ENCODE measurements at regions not wholly inside any gene's neighbourhood (a gene's known extent, or its start where the extent isn't known, plus 50 kb on each side); places are given as distances from the start of the nearest gene placed in this dataset.
A peak's percentile ranks its signal among the peaks of the same experiment; 100 is the strongest.

DNA sequence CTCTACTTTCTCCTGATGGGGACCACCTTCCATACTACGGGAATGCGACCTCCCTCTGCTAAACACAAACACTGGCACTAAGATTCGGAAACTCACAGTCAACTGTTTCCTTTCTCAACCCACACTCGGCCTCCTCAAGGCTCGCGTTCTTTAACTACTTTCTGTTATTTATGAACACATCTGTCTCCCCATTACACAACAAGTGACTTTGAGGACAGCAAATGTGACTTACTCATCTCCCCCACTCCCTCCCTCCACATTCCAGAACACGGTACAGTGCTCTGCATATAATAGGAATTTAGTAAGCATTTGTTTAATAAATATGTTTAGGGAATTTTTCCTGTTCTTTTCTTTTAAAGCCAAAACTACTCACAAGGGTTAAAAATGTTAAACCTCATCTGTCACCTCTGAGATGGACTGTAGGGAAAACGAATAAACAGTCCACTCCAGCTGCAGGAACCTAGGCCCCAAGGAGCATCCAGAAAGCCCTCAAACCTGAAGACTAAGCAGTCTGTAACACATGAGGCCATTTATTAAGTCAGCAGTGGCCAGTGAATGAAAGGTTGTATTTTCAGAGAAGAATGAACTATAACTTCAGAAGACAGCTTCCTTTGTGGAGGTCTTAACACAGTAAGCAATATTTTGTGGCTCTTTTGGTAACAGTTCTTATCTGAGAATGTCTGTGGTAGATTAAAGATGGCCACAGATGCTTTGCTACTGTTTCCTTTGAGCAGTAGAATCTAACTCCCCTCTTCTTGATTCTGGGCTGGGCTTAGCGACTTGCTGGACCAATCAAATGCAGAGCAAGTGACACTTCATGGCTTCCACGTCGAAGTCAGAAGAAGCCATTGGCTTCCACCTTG, 209.6 kb upstream of the DTNBP1 start:
- DNase-seq, result peak; percentile 76

DNA sequence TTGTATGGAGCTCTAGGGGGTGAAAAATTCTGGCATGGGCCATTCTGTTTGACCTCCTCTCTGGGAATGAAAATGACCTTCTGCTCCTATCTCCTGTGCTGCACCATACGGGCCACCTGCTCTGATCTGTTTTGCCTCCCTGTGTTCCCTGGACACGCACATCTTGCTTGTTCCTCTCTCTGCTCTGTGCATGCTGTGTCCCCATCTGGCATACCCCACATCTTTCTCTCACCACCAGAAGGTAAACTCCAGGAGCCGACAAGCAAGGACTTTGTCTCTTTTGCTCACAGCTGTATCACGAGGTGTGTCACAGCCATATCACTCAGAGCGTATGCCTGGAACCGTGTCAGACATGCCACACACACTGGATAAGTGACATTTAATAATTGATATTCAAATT, 208.4 kb upstream of the DTNBP1 start:
- DNase-seq, result no peak

DNA sequence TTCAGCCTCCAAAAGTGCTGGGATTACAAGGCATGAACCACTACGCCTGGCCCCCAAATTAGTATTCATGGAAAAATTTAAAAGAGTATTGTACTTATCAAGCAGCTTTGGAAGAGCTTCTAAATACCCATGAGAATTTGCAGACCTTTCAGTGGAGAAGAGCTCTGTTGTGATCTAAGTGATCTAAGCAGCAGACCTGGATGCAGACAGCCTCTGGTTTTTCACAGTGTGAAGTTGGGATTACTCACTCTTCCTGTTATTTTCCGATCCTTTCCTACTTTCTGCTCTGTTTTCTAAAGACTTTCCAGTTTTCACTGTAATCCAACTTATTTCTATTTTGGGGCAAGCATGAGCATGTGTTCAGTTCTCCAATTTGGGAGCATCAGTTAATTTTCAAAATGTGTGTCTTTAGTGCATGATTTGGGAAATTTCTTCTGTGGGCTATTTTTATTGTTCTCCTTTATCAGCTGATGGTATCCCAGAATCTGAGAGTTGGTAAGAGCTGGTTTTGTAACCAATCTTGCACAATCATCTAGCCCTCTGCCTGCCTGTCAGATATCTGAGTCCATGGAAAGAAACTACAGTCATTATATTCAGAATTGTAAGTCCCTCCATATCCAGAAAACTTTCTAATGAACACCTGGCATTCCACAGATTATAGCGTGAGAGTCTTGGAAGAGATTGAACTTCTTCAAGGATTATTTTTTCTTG, 207.7 kb upstream of the DTNBP1 start:
- DNase-seq, result peak; percentile 81

DNA sequence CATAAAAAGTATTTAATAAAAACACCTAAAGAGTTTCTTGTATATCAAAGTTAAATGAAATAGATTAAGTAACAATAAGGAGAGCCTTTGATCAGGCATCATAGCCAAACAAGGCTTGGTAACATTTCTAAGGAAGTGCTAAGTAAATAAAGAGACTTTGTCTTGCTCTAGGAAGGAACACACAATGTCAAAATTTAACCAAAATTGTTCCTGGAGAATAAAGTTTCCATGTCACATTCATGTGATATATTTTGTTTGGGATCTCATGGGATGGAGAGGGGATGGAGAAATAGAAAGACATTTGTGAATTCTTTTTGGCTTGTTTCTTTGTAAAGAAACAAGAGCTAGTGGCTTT, 201.9 kb upstream of the DTNBP1 start:
- no peak for DNase-seq

DNA sequence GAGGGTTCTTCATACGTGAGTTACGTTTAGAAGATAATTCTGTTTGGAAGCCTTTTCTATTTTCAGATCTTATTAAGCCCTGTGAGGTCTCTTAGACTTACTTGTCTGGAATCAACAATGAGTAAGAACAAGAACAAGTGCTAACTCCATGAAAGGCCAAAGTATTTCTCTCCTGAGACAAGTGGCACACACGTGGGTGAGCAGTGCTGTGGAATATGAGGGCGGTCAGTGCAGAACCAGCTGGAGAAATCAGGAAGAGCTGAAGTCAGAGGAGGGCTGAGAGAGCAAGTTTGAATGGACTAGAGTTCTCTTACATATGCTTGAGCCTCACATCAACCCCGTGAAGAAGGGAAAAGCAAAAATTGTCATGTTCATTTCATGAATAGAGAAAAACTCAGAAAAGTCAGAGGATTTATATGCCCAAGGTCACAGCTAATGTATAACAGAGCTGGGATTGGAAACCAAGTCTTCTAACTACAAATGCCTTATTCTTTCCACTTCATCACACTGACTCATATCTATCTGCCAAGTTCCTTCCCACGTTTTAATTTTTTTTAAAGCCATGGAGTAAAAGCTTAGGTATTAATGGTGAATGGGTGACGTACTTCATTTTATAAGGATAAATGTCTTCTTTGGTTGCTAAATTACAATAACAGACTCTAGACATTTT, 201.3 kb upstream of the DTNBP1 start:
- no peak for DNase-seq

DNA sequence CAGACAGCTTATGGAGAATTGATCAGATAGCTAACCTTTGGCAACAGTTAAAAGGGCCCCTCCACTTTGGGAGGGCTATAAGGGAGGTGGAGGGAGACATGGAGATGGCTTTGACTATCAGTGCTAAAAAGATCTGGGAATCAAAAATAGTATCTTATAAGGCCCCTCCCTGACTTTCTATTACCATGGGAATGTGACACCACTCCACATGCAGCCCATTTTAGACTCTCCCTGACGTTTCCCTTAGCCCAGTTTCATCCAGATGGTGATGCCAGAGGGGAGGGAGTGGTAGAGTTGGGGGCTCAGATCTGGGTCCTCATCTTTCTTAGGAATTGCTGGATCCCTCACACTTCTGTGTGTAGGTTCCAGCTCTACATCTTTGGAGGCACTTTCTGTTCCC, 200.0 kb upstream of the DTNBP1 start:
- no peak for DNase-seq

DNA sequence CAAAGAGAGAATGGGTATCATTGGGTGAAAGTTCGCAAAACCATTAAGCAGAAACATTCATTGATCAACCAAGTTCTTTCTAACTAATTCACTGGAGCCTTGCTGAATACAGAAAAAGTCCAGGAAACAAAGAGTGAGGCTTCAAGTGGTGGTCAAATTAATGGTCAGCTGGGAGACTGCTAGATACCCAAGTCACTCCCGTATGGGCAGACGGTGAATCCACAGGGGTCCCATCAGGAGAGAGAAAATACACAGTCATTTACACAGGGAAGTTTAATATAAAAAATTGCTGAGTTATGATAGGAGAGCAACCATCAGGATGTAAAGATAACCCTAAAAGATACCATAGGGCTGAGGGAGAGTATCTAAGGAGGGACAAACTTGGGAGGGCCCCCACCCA, 198.7 kb upstream of the DTNBP1 start:
- DNase-seq, result no peak

DNA sequence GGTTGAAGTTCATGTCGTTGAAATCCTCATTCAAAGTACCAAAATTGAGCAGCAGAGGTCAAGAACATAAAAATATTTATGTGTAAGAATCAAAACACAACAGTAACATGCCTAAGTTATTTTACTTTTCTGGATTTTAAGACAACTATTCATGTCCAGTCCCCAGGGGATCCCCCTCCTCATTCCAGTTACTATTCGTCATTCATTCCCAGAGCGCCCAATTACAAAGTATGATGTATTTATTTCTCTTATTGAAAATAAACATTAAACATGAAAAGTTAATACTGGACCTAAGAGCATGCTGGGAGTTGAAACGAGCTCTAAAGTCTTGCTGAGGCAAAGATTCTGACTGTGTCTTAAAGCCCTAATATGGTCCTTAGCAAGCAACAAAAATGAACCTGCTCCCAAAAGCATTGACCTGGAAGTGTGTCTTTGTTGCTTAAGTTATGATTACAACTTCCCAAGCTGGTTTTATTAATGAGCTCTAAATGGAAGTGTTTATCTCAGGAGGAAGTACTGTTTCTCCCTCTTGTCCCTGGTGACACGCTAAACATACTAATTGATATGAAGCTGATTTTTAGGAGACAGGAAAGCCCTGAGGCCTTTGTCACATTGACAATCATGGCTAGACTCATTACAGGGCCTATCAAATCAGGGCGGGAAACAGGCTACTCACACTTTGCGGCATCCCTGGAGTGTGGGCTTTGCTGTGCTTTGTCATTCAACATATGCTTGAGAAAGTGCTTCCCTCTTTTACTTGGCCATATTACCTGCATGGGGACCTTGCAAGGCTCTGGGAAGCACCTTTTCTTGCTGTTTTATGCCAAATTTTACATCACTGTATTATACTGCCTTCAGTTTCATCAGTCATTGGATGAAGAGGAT, 192.2 kb upstream of the DTNBP1 start:
- no peak for DNase-seq

DNA sequence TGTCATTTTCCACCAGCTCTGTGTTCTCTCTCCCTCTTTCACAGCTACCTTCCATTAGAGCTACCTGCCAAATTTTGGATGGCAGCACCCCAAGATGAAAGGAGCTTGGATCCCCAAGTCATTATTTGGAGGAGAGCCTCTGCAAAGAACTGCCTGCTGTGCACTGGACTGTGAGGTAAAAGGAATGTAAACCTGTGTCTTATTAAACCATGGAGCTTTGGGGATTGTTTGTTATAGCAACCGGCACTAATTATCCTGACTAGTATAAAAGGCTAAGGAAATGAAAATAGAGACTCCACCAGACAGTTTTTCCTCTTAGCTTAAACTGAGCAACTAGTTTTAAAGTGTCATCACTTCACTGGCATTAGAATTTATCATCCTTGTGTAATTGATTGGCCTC, 191.6 kb upstream of the DTNBP1 start:
- DNase-seq, result no peak

DNA sequence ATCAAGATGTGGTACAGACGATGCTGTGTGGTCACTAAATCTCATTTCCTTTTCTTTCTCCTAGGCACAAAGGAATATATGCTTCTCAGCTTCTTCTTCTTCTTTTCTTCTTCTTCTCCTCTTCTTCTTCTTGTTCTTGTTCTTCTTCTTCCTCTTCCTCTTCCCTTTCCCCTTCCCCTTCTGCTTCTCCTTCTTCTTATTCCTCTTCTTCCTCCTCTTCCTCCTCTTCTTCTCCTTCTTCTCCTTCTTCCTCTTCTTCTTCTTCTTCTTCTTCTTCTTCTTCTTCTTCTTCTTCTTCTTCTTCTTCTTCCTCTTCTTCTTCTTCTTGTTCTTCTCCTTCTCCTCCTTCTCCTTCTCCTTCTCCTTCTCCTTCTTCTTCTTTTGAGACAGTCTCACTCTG, 190.4 kb upstream of the DTNBP1 start:
- no peak for DNase-seq

DNA sequence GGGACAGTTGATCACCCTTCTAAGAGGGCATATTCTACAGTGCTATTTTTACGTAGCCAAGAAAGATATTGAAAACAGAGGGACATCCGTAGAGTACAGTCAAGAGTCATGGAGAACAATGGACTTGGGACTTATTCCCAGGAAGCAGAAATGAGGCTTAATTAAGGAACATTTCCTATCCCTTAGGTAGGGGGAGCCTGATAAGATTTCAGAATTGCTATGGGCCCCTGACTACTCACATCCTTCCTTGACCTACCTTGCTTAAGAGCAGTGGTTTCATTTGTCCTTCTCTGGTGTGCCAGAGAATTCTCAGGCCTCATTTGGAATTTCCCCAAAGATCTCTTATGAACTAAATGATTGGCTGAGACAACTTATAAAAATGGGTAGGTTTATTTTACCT, 189.5 kb upstream of the DTNBP1 start:
- no peak for DNase-seq

DNA sequence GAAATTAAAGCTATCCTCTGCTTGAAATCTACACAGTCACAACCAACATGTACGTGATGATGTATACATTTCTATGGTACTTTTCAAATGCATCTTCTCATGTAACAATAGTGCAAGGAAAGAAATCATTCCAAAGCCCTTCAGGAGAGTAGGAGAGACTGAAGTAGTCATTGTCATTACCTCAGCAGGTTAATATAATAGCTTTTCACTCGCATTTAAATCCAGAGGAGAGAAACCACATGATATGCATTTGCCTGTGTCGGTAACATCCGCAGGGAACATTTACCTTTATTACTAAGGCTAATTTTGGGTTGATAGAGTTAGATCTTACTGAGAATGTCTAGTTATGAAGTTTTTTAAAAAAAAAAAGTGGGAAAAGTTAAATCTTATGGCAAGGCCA, 186.6 kb upstream of the DTNBP1 start:
- no peak for DNase-seq

DNA sequence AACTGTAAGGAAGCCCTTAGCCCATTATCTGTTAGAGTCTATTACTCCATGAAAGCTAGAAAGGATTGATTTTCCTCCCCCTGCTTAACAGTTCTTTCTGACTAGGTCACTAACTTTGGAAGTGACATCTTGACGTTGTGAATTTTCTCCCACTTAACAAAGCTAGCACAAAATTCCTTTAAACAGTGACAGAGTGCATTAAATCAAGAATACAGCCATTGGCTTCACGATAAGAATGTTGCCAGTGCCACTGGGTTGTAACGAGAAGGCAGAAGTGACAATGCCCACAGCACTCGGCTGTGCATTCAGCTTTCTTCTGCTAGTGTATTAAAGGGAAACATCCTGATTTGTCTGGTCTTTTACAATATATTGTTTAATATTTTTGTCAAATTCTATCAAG, 182.7 kb upstream of the DTNBP1 start:
- DNase-seq, result no peak

DNA sequence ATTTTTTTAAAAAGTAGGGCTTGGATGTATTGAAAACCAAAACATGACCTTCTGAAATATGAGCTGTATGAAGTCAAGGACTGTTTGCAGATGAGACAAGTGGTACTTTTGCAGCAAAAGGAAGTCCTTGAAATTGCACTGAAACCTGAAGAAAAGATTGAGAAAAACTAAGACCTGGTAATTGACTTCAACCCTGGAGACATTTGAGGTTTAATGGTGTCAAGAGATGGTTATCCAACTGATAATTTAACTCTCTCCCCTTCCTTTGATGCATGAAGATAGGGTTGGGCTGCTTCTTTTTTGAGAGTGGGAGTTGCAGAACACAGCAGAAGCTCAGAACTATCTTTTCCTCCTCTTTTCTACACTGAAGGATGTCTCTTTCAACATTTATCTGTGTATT, 180.9 kb upstream of the DTNBP1 start:
- DNase-seq, result no peak

DNA sequence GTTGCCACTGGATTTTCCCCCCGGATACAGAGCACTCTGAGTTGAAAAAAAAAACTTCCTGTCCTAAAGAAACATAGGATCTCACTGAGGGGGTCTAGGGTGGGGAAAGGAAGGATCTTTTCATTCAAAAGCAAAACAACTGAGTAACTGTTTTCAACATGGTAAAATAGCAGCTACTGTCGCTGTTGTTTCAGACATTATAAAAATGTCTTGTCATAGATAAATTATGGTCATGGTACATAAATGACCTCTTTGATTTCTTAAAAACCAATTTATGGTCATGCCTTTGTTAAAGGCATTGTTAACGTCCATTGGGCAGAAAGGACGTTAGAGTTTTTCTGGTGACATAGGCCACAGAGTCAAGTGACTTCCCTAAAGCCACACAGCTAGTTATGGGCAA, 180.4 kb upstream of the DTNBP1 start:
- no peak for DNase-seq

DNA sequence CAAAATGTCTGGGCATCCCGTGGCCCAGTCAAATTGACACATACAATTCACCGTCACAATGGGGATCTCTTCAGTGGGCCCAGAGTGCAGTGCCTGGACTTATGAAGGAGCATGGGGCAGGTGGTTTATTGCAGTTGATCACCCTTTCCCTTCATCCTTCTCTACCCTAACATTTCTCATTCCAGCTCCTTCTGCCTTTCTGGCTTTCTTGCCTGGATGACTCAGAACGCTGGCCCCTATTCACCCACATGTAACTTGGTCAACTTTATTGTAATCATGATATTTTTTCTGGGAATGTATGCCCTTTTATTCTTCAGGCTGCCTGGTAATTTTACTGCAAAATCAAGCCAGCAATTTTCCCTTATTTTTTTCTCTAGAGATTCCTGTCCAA, 179.9 kb upstream of the DTNBP1 start:
- no peak for DNase-seq

DNA sequence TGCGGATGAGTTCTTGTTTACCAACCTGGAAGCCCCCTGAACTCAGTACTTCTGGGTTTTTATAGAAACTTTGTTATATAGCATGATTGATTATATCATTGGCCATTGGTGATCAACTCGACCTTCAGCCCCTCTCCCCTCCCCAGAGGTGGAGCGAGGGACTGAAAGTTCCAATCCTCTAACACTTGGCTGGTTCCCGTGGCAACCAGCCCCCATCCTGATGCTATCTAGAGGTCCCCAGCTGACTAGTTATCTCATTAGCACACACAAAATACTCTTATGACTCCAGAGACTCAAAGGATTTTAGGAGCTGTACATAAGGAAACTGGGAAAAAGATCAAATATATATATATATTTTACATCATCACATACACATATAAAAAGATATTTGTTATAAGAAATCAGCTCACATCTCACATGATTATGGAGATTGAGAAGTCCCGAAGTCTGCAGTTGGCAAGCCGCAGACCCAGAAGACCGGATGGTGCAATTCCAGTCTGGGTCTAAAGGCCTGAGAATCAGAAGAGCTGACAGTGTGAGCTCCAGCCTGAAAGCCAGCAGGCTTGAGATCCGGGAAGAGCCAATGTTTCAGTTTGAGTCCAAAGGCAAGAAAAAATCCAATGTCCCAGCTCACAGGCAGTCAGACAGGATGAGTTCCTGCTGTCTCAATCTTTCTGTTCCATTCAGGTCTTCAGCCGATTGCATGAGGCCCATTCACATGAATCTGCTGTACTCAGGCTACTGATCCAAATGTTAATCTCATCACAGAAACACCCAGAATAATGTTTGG, 179.3 kb upstream of the DTNBP1 start:
- no peak for DNase-seq

DNA sequence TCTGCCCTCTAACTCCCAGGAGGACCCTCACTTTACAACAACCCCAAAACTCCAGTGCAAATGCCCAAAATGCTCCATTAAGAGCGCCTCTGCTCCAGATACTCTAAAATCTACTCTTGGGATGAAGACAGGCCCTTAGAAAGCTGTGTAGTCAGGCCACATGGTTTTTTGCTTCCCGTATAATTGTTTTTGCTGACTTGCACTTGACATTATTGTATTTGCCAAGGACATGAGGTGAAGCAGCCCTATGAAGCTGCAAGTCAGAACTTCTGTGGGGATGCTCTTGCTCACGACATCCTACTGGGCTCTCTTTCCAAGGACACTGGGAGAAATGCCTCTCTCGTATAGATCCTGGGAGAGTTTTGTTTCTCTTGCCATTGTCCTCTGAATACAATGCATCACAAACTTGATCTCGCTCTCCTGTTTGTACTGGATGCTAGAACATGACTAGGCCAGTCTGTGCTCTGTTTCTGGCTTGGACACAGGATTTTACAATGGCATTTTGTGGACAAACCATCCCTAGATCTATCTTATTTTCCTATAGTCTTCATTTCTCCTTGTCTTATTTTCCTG, 177.2 kb upstream of the DTNBP1 start:
- DNase-seq, result no peak

DNA sequence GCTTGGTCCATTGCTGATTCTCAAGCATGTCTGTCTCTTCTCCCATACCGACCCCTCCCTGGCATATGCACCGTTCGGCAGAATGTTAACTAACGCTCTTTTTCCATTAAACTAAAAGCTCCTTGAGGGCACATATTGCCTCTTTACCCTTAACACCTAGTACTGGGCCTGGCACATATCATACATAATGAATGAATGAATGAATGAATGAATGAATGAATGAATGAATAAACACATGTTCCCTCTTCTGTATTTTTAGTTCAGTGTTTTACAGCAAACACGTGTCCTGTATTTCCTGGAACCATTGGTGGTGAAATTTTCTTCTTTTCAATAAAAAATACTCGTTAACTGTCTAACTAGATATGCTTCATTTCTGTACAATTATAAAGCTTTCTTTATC, 174.4 kb upstream of the DTNBP1 start:
- DNase-seq, result no peak

DNA sequence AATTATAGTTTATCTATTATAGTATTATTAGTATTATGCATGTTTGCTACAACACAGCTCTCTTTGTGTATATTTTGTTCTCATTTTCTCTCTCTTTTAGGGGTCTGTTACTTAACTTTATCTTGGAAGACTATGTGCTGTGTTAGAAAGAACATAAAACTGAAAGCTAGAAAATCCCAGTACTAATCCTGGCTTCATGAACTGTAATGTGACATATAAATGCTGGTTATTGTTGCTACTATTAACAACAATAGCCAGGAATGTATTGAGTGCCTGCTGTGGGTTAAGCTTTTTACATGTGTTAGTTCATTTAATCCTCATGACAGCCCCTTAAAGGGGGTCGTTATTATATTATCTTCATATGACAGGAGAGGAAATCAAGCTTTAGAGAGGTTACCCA, 170.0 kb upstream of the DTNBP1 start:
- no peak for DNase-seq

DNA sequence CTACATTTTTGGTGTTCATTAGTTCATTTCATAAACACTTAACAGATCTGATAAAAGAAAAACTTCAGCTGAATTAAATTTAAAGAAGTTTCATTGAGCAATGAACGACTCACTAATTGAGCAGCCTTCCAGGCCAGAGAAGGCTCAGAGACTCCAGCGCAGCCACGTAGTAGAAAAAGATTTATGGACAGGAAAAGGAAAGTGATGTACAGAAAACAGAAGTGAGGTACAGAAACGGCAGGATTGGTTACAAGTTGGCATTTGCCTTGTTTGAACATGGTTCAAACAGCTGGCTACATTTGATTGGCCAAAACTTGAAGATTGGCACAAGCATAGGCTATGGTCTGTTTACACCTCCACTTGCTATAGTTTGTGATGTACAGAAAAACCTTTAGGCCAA, 166.3 kb upstream of the DTNBP1 start:
- no peak for DNase-seq
